Neuronal stem cell (in vitro differentiated cells): ENCODE measurements at regions not wholly inside any gene's neighbourhood (a gene's known extent, or its start where the extent isn't known, plus 50 kb on each side); places are given as distances from the start of the nearest gene placed in this dataset.
A peak's percentile ranks its signal among the peaks of the same experiment; 100 is the strongest.

Experiments
- DNase-seq: peaks from one replicate; pipeline ENCODE4 v3.0.0-alpha.2; 2013; ENCODE audit warnings: low spot score
- H2AFZ ChIP-seq: one replicate; pipeline ENCODE4 v1.6.1; 2013; ENCODE audit warnings: mild to moderate bottlenecking, low read length, inconsistent platforms
- H2AK5ac ChIP-seq: 2 replicates; pipeline ENCODE4 v1.6.1; 2013; ENCODE audit warnings: low read depth, mild to moderate bottlenecking, inconsistent platforms, low read length, moderate library complexity, mixed read lengths
- H2BK120ac ChIP-seq: 2 replicates; pipeline ENCODE4 v1.6.1; 2013; ENCODE audit warnings: low read depth, mild to moderate bottlenecking, inconsistent platforms, low read length, moderate library complexity, mixed read lengths
- H2BK12ac ChIP-seq: one replicate; pipeline ENCODE4 v1.6.1; 2013; ENCODE audit warnings: low read length, inconsistent platforms
- H2BK15ac ChIP-seq: 2 replicates; pipeline ENCODE4 v1.6.1; 2013; ENCODE audit warnings: mild to moderate bottlenecking, low read length, inconsistent platforms, mixed read lengths
- H2BK5ac ChIP-seq: one replicate; pipeline ENCODE4 v1.6.1; 2013; ENCODE audit warnings: inconsistent platforms, mild to moderate bottlenecking, low read length, moderate library complexity
- H3K14ac ChIP-seq: one replicate; pipeline ENCODE4 v1.6.1; 2013; ENCODE audit warnings: low read length, inconsistent platforms
- H3K18ac ChIP-seq: 2 replicates; pipeline ENCODE4 v1.6.1; 2013; ENCODE audit warnings: low read length, inconsistent platforms
- H3K23ac ChIP-seq: 2 replicates; pipeline ENCODE4 v1.6.1; 2013; ENCODE audit warnings: low read depth, mild to moderate bottlenecking, mixed read lengths, low read length, inconsistent platforms; ENCODE audit not compliant: poor library complexity
- H3K27ac ChIP-seq: replicated peaks from 3 replicates; pipeline ENCODE4 v1.5.1; 2013; ENCODE audit warnings: low read length, inconsistent platforms
- H3K27me3 ChIP-seq, 3 experiments: 2 replicates each; pipeline ENCODE4 v1.6.1; 2013; ENCODE audit warnings: low read length in 3 of 3, mild to moderate bottlenecking in 2 of 3, inconsistent platforms in 1 of 3, low read depth in 1 of 3, mixed read lengths in 1 of 3, moderate library complexity in 1 of 3; ENCODE audit not compliant: control insufficient read depth in 3 of 3, insufficient read depth in 3 of 3
- H3K36me3 ChIP-seq, 2 donors: replicated peaks in 1 of 2; 2 replicates each; pipeline ENCODE4 v1.6.1; 2013; ENCODE audit warnings: low read length in 2 of 2; ENCODE audit not compliant: control insufficient read depth in 2 of 2, insufficient read depth in 2 of 2
- H3K4ac ChIP-seq: 2 replicates; pipeline ENCODE4 v1.6.1; 2013; ENCODE audit warnings: inconsistent platforms, mild to moderate bottlenecking, low read length, moderate library complexity
- H3K4me1 ChIP-seq, 2 donors: 1 replicate in 1 of 2; 2 replicates in 1 of 2; pipeline ENCODE4 v1.6.1; 2013; ENCODE audit warnings: low read length in 2 of 2, low read depth in 1 of 2; ENCODE audit not compliant: control insufficient read depth in 2 of 2, insufficient read depth in 1 of 2
- H3K4me2 ChIP-seq: one replicate; pipeline ENCODE4 v1.6.1; 2013; ENCODE audit warnings: mild to moderate bottlenecking, low read length, inconsistent platforms; ENCODE audit not compliant: insufficient read depth, poor library complexity, severe bottlenecking
- H3K4me3 ChIP-seq, 2 donors: 2 replicates each; pipeline ENCODE4 v1.5.1; 2013; ENCODE audit warnings: low read length in 2 of 2, mild to moderate bottlenecking in 2 of 2, inconsistent platforms in 1 of 2, moderate library complexity in 1 of 2
- H3K79me1 ChIP-seq: one replicate; pipeline ENCODE4 v1.6.1; 2013; ENCODE audit warnings: low read depth, mild to moderate bottlenecking, inconsistent platforms, low read length, moderate library complexity
- H3K9ac ChIP-seq: one replicate; pipeline ENCODE4 v1.6.1; 2013; ENCODE audit warnings: mild to moderate bottlenecking, low read depth, low read length, inconsistent platforms; ENCODE audit not compliant: poor library complexity
- H3K9me3 ChIP-seq, 2 donors: replicated peaks in 1 of 2; 2 replicates each; pipeline versions ENCODE3 to v1.6.1; 2013; ENCODE audit warnings: low read length in 2 of 2, mild to moderate bottlenecking in 2 of 2, inconsistent platforms in 1 of 2, low read depth in 1 of 2, mixed read lengths in 1 of 2, moderate library complexity in 1 of 2; ENCODE audit not compliant: control insufficient read depth in 2 of 2, insufficient read depth in 1 of 2
- H4K8ac ChIP-seq: one replicate; pipeline ENCODE4 v1.6.1; 2013; ENCODE audit warnings: low read depth, mild to moderate bottlenecking, inconsistent platforms, low read length, moderate library complexity
- H4K91ac ChIP-seq: one replicate; pipeline ENCODE4 v1.6.1; 2013; ENCODE audit warnings: low read length, low read depth, mild to moderate bottlenecking, inconsistent platforms; ENCODE audit not compliant: poor library complexity
- WGBS, 2 donors: extraction: QIAGEN DNeasy Blood & Tissue Kit; methylation state at CpG; one replicate each; pipeline ENCODE4 v1.1.7; 2013; ENCODE audit warnings: missing lambda C conversion rate in 2 of 2, mixed read lengths in 1 of 2; ENCODE audit not compliant: insufficient read length in 2 of 2, insufficient replicate concordance in 1 of 2; ENCODE audit errors: extremely low coverage in 2 of 2; 5-methylcytosine and 5-hydroxymethylcytosine counted together

DNA sequence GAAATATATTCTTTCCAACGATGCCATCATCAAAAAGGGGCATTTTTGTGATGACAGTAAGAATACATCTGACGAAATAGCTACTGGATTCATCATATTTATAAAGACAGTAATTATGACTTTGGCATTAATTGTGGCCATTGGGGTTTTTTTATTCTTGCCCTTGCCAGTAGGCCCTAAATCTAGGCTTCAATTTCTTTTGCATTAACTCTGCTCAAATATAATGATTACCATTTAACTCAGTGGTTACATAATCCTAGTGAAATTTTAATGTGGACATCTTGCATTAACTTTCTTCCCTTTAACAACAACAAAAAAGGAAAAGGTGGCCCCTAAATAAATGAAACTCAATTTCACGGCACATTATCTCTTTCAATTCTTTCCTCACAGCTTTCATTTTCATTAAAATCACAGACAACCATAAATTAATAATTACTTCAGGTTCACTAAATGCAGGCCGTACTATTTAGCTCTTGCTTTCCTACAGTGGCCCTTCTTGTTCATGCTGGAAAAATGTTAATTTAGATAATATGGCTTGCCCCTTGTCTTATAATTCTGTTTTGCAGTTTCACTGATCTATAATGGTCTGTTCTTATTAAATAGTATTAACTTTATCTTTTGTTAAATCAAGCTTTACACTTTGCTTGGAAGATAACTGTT, 615.6 kb downstream of the DACH1 start:
- Histone ChIP-seq H2BK5ac (no peak overlapping the region), H3K79me1 (no peaks in the 10 kb centered on the region), H3K27ac (no peak overlapping the region), H3K9me3 (no peaks in the 10 kb centered on the region), H3K4me1 (peaks cover 0 to 3% of the 10 kb centered on the region in 2 donors), H3K14ac (no peak overlapping the region), H2AK5ac (no peak overlapping the region), H2BK12ac (no peak overlapping the region), H3K27me3 (no peaks in the 10 kb centered on the region), H4K8ac (no peak overlapping the region), H2BK15ac (no peak overlapping the region), H3K23ac (no peak overlapping the region), H3K36me3 (no peaks in the 10 kb centered on the region), H3K4me2 (no peak overlapping the region), H3K18ac (no peak overlapping the region), H3K4ac (no peak overlapping the region), H4K91ac (no peak overlapping the region), H3K4me3 (no peak overlapping the region), H2BK120ac (no peak overlapping the region), H3K9ac (no peak overlapping the region), H2AFZ (no peak overlapping the region)
- DNase-seq, result no peak
- no CpG with 5 or more reads among the region's 4 CpGs for WGBS, 2 donors

DNA sequence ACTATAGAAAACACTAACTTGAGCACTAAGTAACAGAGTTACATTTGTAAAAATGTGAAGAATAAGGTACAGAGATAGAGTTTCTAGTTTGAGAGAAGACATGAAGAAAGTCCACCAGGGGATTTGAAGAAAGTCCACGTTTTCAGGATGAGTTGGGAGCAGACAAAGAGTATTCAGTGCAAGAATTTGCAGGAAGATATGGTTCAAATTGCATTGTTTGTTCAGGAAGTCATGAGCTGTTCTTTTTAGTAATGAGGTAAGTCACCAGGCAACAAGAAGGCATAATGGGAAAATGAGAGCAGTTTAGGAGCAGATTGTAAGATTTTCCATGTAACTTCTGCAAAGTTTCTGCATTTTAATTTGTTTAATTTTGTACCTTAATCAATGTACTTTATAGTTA, 618.0 kb downstream of the DACH1 start:
- no peak overlapping the region for H2BK12ac ChIP-seq
- H4K91ac ChIP-seq, result no peak overlapping the region
- no peak overlapping the region for H3K14ac ChIP-seq
- H3K27ac ChIP-seq, result no peak overlapping the region
- no peak overlapping the region for H2BK15ac ChIP-seq
- no peak overlapping the region for H3K4me3 ChIP-seq
- WGBS, 2 donors, result no CpG with 5 or more reads among the region's 1 CpG
- no peak for DNase-seq
- H2BK5ac ChIP-seq, result no peak overlapping the region
- H3K4me2 ChIP-seq, result no peak overlapping the region
- no peaks in the 10 kb centered on the region for H3K79me1 ChIP-seq
- peak overlapping the region; percentile 36 for H2AFZ ChIP-seq
- no peaks in the 10 kb centered on the region for H3K9me3 ChIP-seq
- H3K18ac ChIP-seq, result no peak overlapping the region
- no peak overlapping the region for H3K4ac ChIP-seq
- no peaks in the 10 kb centered on the region for H3K27me3 ChIP-seq
- H4K8ac ChIP-seq, result no peak overlapping the region
- peaks cover 0 to 3% of the 10 kb centered on the region in 2 donors for H3K4me1 ChIP-seq
- H3K9ac ChIP-seq, result no peak overlapping the region
- no peak overlapping the region for H2AK5ac ChIP-seq
- no peaks in the 10 kb centered on the region for H3K36me3 ChIP-seq
- no peak overlapping the region for H2BK120ac ChIP-seq
- H3K23ac ChIP-seq, result no peak overlapping the region

DNA sequence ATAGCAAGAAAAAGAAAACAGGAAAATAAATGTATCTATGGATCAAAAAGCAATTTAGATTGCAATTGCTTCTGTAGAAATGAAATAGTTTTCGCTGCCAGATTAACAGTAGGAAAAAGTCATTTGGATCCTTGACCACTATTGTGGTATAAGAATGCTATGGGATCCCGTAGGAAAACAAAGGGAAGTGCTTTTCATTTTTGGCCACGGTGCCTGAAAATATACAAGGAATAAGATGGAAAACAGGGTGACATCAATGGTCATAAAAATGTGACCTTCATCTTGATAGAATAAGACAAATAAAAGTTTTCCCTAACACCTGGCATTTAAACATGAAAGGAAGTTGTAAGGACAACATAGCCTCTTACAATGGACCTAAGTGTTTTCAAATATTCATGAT, 622.8 kb downstream of the DACH1 start:
- no peak overlapping the region for H3K4me3 ChIP-seq
- no peak overlapping the region for H4K91ac ChIP-seq
- no peaks in the 10 kb centered on the region for H3K27me3 ChIP-seq
- H2AFZ ChIP-seq, result no peak overlapping the region
- H3K23ac ChIP-seq, result no peak overlapping the region
- no peak for DNase-seq
- no peak overlapping the region for H3K27ac ChIP-seq
- no peak overlapping the region for H2AK5ac ChIP-seq
- no peak overlapping the region for H3K4me2 ChIP-seq
- no peaks in the 10 kb centered on the region for H3K9me3 ChIP-seq
- no peak overlapping the region for H2BK12ac ChIP-seq
- H3K14ac ChIP-seq, result no peak overlapping the region
- no peak overlapping the region for H3K4ac ChIP-seq
- no peak overlapping the region for H2BK15ac ChIP-seq
- no CpG with 5 or more reads among the region's 3 CpGs for WGBS, 2 donors
- H2BK120ac ChIP-seq, result no peak overlapping the region
- H4K8ac ChIP-seq, result no peak overlapping the region
- no peak overlapping the region for H3K18ac ChIP-seq
- H3K79me1 ChIP-seq, result no peaks in the 10 kb centered on the region
- no peak overlapping the region for H2BK5ac ChIP-seq
- H3K36me3 ChIP-seq, result no peaks in the 10 kb centered on the region
- H3K9ac ChIP-seq, result no peak overlapping the region
- H3K4me1 ChIP-seq, result peaks cover 3% of the 10 kb centered on the region in 2 donors

DNA sequence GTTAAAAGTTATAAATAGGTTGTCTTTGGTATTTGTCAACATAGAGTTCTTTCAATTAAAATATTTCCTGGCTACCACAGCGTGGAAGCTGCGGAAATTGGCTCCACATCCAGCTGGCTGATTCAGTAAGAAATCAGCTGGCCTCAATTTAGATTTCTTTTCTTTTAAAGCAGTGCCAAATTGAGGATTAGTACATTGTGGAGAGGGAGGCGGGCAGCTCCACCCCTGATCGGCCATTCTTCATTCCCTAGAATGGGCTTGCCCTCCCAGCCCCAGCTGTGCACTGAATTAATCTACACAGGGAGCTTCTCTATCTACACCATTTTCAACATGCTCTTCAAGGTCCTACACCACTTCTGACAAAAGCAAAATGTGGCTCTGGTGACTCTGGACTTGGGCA, 624.8 kb downstream of the DACH1 start:
- H4K91ac ChIP-seq, result no peak overlapping the region
- H3K4me2 ChIP-seq, result no peak overlapping the region
- no peak overlapping the region for H3K14ac ChIP-seq
- no peak overlapping the region for H3K4me3 ChIP-seq
- peak overlapping the region; percentile 88 for H3K27ac ChIP-seq
- no peak overlapping the region for H2BK12ac ChIP-seq
- H4K8ac ChIP-seq, result no peak overlapping the region
- H3K27me3 ChIP-seq, result no peaks in the 10 kb centered on the region
- peak; percentile 48 for DNase-seq
- H2BK5ac ChIP-seq, result no peak overlapping the region
- H2BK15ac ChIP-seq, result no peak overlapping the region
- no peak overlapping the region for H3K18ac ChIP-seq
- no peak overlapping the region for H3K23ac ChIP-seq
- peaks cover 0 to 3% of the 10 kb centered on the region in 2 donors for H3K4me1 ChIP-seq
- WGBS, 2 donors, result no CpG with 5 or more reads among the region's 4 CpGs
- H2BK120ac ChIP-seq, result no peak overlapping the region
- H3K9ac ChIP-seq, result no peak overlapping the region
- H2AK5ac ChIP-seq, result no peak overlapping the region
- H3K4ac ChIP-seq, result no peak overlapping the region
- H3K79me1 ChIP-seq, result no peaks in the 10 kb centered on the region
- peak overlapping the region; percentile 33 for H2AFZ ChIP-seq
- no peaks in the 10 kb centered on the region for H3K9me3 ChIP-seq
- H3K36me3 ChIP-seq, result no peaks in the 10 kb centered on the region
